ENCODE measurements at regions not wholly inside any gene's neighbourhood (a gene's known extent, or its start where the extent isn't known, plus 50 kb on each side); places are given as distances from the start of the nearest gene placed in this dataset.

DNA sequence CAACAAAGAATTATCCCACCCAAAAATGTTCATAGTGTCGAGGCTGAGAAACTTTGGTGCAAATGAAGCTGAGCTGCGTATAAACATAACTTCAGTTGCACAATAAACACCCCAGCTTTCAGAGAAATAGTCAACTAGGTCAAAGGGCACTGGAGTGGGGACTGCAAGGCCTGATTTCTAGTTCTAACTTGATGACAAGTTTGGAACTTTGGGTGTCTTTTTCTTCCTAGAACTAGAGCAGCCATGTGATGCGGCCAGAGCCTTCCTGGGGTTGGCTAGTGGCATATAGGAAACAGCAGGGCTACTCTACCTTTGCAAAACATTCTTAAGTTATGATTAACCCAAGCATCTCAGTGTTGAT, 298.4 kb upstream of the AMIGO2 start:
- H3K9me3 Mint-ChIP-seq = peaks cover 0 to 19% (median 3%) of the 10 kb centered on the region in 8 donors
- no peak for DNase-seq
- intact Hi-C loops (cut with micrococcal nuclease) = loop anchor here (2.0 kb wide), 1 partner anchor 17 kb away; no protein-coding TSS in a partner anchor
- Histone ChIP-seq H3K9me3 (ENCODE audit: control insufficient read depth in 1 of 2, low read length in 2 of 2) (no peaks in the 10 kb centered on the region), H3K36me3 (ENCODE audit: insufficient read depth, low read length) (no peaks in the 10 kb centered on the region), H3K27ac (ENCODE audit: low read depth, low read length) (no peak overlapping the region), H3K4me1 (ENCODE audit: insufficient read depth, low read length) (peaks cover 17% of the 10 kb centered on the region), H3K4me3 (ENCODE audit: low read length in 2 of 2) (no peak overlapping the region), H3K27me3 (ENCODE audit: insufficient read depth, low read length) (no peaks in the 10 kb centered on the region)
- H3K27ac Mint-ChIP-seq = peak overlapping the region in 1 of 7 donors; percentile 66
- ChIA-PET POLR2A (ENCODE audit: partially characterized antibody) (interaction anchor here (1.0 to 1.2 kb wide), 2 partner anchors 9 to 10 kb away, joined by 3 read pairs; no protein-coding TSS in a partner anchor), CTCF (ENCODE audit: partially characterized antibody) (no interaction called here)
- H3K36me3 Mint-ChIP-seq = peaks cover 0 to 9% of the 10 kb centered on the region in 2 donors
- H3K4me1 Mint-ChIP-seq = peaks cover 16 to 47% (median 21%) of the 10 kb centered on the region in 4 donors
- H3K27me3 Mint-ChIP-seq = no peaks in the 10 kb centered on the region
- H3K4me3 Mint-ChIP-seq = no peak overlapping the region

GRCh38 chr12:47377414-47378221, 297.9 kb upstream of the AMIGO2 start:
- peak overlapping the region in 3 of 7 donors; percentile 19 to 66 (median 29) for H3K27ac Mint-ChIP-seq
- intact Hi-C loops (cut with micrococcal nuclease) = loop anchor here (2.0 kb wide), 1 partner anchor 17 kb away; no protein-coding TSS in a partner anchor
- CTCF ChIA-PET (ENCODE audit: partially characterized antibody) = no interaction called here

DNA sequence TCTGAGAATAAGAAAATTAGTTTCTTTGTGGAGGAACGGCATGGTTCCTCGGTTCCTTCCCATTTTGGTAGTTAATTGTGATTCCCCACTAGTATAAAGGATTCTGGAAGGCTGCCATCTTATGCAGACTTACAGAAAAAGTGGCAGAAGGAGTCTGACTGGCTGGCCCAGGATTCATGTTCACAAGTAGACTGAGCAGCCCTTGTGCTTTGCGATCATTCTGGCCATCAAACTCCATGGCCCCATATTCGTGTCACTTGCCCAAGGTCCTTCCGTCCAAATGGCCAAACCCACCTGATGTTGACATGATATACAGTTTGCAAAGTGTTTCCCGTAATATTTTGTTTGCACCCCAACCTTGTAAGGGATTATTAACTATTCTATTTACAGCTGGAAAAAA, 297.2 kb upstream of the AMIGO2 start:
- CTCF ChIA-PET (ENCODE audit: partially characterized antibody) = interaction anchor here (1.7 kb wide), 1 partner anchor 21 kb away, joined by 6 read pairs; no protein-coding TSS in a partner anchor
- peak overlapping the region in 1 of 7 donors; percentile 15 for H3K27ac Mint-ChIP-seq
- intact Hi-C loops (cut with micrococcal nuclease) = no loop called here

More at GRCh38 chr12:47377414-47378221, 297.9 kb upstream of the AMIGO2 start:
- H3K4me1 ChIP-seq (ENCODE audit: insufficient read depth, low read length) = peaks cover 17% of the 10 kb centered on the region
- H3K36me3 ChIP-seq (ENCODE audit: insufficient read depth, low read length) = no peaks in the 10 kb centered on the region
- Mint-ChIP-seq H3K4me3 (no peak overlapping the region), H3K4me1 (peaks cover 15 to 47% (median 20%) of the 10 kb centered on the region in 4 donors), H3K27me3 (no peaks in the 10 kb centered on the region), H3K36me3 (peaks cover 0 to 7% of the 10 kb centered on the region in 2 donors), H3K9me3 (peaks cover 0 to 16% (median 3%) of the 10 kb centered on the region in 8 donors)
- no peaks in the 10 kb centered on the region for H3K27me3 ChIP-seq (ENCODE audit: insufficient read depth, low read length)
- POLR2A ChIA-PET (ENCODE audit: partially characterized antibody) = no interaction called here
- no peak for DNase-seq
- no peak overlapping the region for H3K27ac ChIP-seq (ENCODE audit: low read depth, low read length)
- H3K4me3 ChIP-seq (ENCODE audit: low read length in 2 of 2) = no peak overlapping the region
- no peaks in the 10 kb centered on the region for H3K9me3 ChIP-seq (ENCODE audit: control insufficient read depth in 1 of 2, low read length in 2 of 2)

GRCh38 chr12:47373554-47374150, 293.9 kb upstream of the AMIGO2 start:
- Histone ChIP-seq H3K27me3 (ENCODE audit: insufficient read depth, low read length) (no peaks in the 10 kb centered on the region), H3K4me1 (ENCODE audit: insufficient read depth, low read length) (peaks cover 13% of the 10 kb centered on the region), H3K4me3 (ENCODE audit: low read length in 2 of 2) (no peak overlapping the region), H3K36me3 (ENCODE audit: insufficient read depth, low read length) (no peaks in the 10 kb centered on the region), H3K27ac (ENCODE audit: low read depth, low read length) (no peak overlapping the region), H3K9me3 (ENCODE audit: control insufficient read depth in 1 of 2, low read length in 2 of 2) (no peaks in the 10 kb centered on the region)
- Mint-ChIP-seq H3K4me3 (no peak overlapping the region), H3K9me3 (peaks cover 0 to 6% (median 2%) of the 10 kb centered on the region in 8 donors), H3K36me3 (no peaks in the 10 kb centered on the region), H3K27ac (peak overlapping the region in 1 of 7 donors; percentile 78), H3K27me3 (no peaks in the 10 kb centered on the region), H3K4me1 (peaks cover 9 to 40% (median 11%) of the 10 kb centered on the region in 4 donors)
- ChIA-PET POLR2A (ENCODE audit: partially characterized antibody) (no interaction called here), CTCF (ENCODE audit: partially characterized antibody) (no interaction called here)
- no peak for DNase-seq
- intact Hi-C loops (cut with micrococcal nuclease) = no loop called here

More for the DNA sequence above, 297.2 kb upstream of the AMIGO2 start:
- Mint-ChIP-seq H3K9me3 (peaks cover 0 to 12% (median 3%) of the 10 kb centered on the region in 8 donors), H3K4me1 (peaks cover 14 to 46% (median 18%) of the 10 kb centered on the region in 4 donors), H3K4me3 (no peak overlapping the region), H3K36me3 (peaks cover 0 to 6% of the 10 kb centered on the region in 2 donors), H3K27me3 (no peaks in the 10 kb centered on the region)
- DNase-seq = no peak
- Histone ChIP-seq H3K27ac (ENCODE audit: low read depth, low read length) (no peak overlapping the region), H3K4me3 (ENCODE audit: low read length in 2 of 2) (no peak overlapping the region), H3K27me3 (ENCODE audit: insufficient read depth, low read length) (no peaks in the 10 kb centered on the region), H3K9me3 (ENCODE audit: control insufficient read depth in 1 of 2, low read length in 2 of 2) (no peaks in the 10 kb centered on the region), H3K4me1 (ENCODE audit: insufficient read depth, low read length) (peaks cover 17% of the 10 kb centered on the region), H3K36me3 (ENCODE audit: insufficient read depth, low read length) (no peaks in the 10 kb centered on the region)
- POLR2A ChIA-PET (ENCODE audit: partially characterized antibody) = no interaction called here

GRCh38 chr12:47370421-47370820, 290.7 kb upstream of the AMIGO2 start:
- CTCF ChIA-PET (ENCODE audit: partially characterized antibody) = interaction anchor here (1.3 to 1.7 kb wide), 2 partner anchors 9 to 19 kb away, joined by 3 to 4 read pairs; no protein-coding TSS in a partner anchor
- Histone ChIP-seq H3K27me3 (ENCODE audit: insufficient read depth, low read length) (no peaks in the 10 kb centered on the region), H3K4me3 (ENCODE audit: low read length in 2 of 2) (no peak overlapping the region), H3K9me3 (ENCODE audit: control insufficient read depth in 1 of 2, low read length in 2 of 2) (peaks cover 4 to 8% of the 10 kb centered on the region in 2 donors), H3K36me3 (ENCODE audit: insufficient read depth, low read length) (no peaks in the 10 kb centered on the region), H3K4me1 (ENCODE audit: insufficient read depth, low read length) (peaks cover 39% of the 10 kb centered on the region), H3K27ac (ENCODE audit: low read depth, low read length) (no peak overlapping the region)
- intact Hi-C loops (cut with micrococcal nuclease) = no loop called here
- no peak for DNase-seq
- peaks cover 0 to 6% (median 2%) of the 10 kb centered on the region in 8 donors for H3K9me3 Mint-ChIP-seq
- H3K36me3 Mint-ChIP-seq = peaks cover 0 to 1% of the 10 kb centered on the region in 2 donors
- peaks cover 0 to 25% (median 5%) of the 10 kb centered on the region in 4 donors for H3K4me1 Mint-ChIP-seq
- POLR2A ChIA-PET (ENCODE audit: partially characterized antibody) = interaction anchor here (0.6 to 1.5 kb wide), 2 partner anchors 20 to 58 kb away, joined by 3 to 5 read pairs; no protein-coding TSS in a partner anchor
- no peak overlapping the region for H3K4me3 Mint-ChIP-seq
- H3K27me3 Mint-ChIP-seq = no peaks in the 10 kb centered on the region
- no peak overlapping the region for H3K27ac Mint-ChIP-seq

DNA sequence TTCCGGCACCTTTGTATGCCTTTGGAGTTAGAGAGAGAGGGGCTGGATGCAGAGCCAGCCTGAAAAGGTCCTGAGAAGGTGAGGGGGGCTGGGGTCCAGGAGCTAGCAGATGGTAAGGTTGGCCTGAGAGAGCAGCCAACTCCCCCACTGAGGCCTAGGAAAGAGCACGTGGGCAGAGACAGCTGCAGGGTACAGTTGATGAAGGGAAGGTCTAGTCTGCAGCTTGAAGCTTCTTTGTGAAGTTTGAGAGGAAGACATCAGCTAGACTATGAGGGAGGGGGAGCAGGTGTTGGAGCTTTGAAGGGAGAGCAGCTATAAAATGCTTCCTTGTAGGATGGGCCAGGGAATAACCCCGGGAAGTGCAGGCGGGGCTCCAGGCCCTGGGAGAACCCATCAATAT, 289.3 kb upstream of the AMIGO2 start:
- no peaks in the 10 kb centered on the region for H3K36me3 ChIP-seq (ENCODE audit: insufficient read depth, low read length)
- Mint-ChIP-seq H3K4me1 (peaks cover 0 to 27% (median 9%) of the 10 kb centered on the region in 4 donors), H3K4me3 (no peak overlapping the region), H3K27ac (no peak overlapping the region), H3K36me3 (peaks cover 0 to 1% of the 10 kb centered on the region in 2 donors), H3K27me3 (no peaks in the 10 kb centered on the region), H3K9me3 (peaks cover 0 to 3% (median under 1%) of the 10 kb centered on the region in 8 donors)
- CTCF ChIA-PET (ENCODE audit: partially characterized antibody) = interaction anchor here (1.3 kb wide), 1 partner anchor 22 kb away, joined by 3 read pairs; no protein-coding TSS in a partner anchor
- intact Hi-C loops (cut with micrococcal nuclease) = no loop called here
- DNase-seq = no peak
- no peak overlapping the region for H3K4me3 ChIP-seq (ENCODE audit: low read length in 2 of 2)
- no peaks in the 10 kb centered on the region for H3K27me3 ChIP-seq (ENCODE audit: insufficient read depth, low read length)
- POLR2A ChIA-PET (ENCODE audit: partially characterized antibody) = interaction anchor here (0.9 to 2.1 kb wide), 4 partner anchors 10 to 155 kb away, joined by 3 to 5 read pairs (median 4); no protein-coding TSS in a partner anchor
- peaks cover 52% of the 10 kb centered on the region for H3K4me1 ChIP-seq (ENCODE audit: insufficient read depth, low read length)
- H3K9me3 ChIP-seq (ENCODE audit: control insufficient read depth in 1 of 2, low read length in 2 of 2) = peaks cover 4 to 8% of the 10 kb centered on the region in 2 donors
- H3K27ac ChIP-seq (ENCODE audit: low read depth, low read length) = no peak overlapping the region

Data from CD4-positive, alpha-beta memory T cell (primary cell).